ENCODE measurements at regions not wholly inside any gene's neighbourhood (a gene's known extent, or its start where the extent isn't known, plus 50 kb on each side); places are given as distances from the start of the nearest gene placed in this dataset.
"Not testable (repeated sequence)": the region's sequence is repeated elsewhere in the genome, so short reads cannot be mapped to it uniquely, and the experiment has no call there.

GRCh38 chr12:126937431-126937830 lies 1329.5 kb upstream of the TMEM132C start:
- no peak overlapping the region for H3K4me3 ChIP-seq
- H3K4me2 ChIP-seq (ENCODE audit: unreplicated experiment), result no peak overlapping the region
- H3K9me3 ChIP-seq (ENCODE audit: low read depth), result no peaks in the 10 kb centered on the region
- WGBS, 2 experiments (ENCODE audit: low coverage in 1 of 2, low lambda C conversion rate in 2 of 2, missing lambda C conversion rate in 2 of 2), result 14 to 38% methylated on average over 1 of the region's 1 CpG
- TF ChIP-seq EZH2phosphoT487 (IDR thresholded peaks at IDR 0.05; ENCODE audit: insufficient read depth, low read depth) (no peak), EZH2 (IDR thresholded peaks at IDR 0.05; ENCODE audit: insufficient read depth, poor library complexity, severe bottlenecking) (no peak)
- no peak overlapping the region for H3K27ac ChIP-seq
- H3K4me1 ChIP-seq (ENCODE audit: insufficient read depth), result no peaks in the 10 kb centered on the region
- no peaks in the 10 kb centered on the region for H3F3A ChIP-seq (ENCODE audit: insufficient read depth)
- no peaks in the 10 kb centered on the region for H3K79me2 ChIP-seq (ENCODE audit: insufficient read depth)
- no peak overlapping the region for H2AFZ ChIP-seq
- no peaks in the 10 kb centered on the region for H3K36me3 ChIP-seq (ENCODE audit: low read depth)
- no peaks in the 10 kb centered on the region for H4K20me1 ChIP-seq (ENCODE audit: insufficient read depth)
- no peaks in the 10 kb centered on the region for H3K9me2 ChIP-seq (ENCODE audit: insufficient read depth)
- in situ Hi-C loops (cut with MboI), result no loop called here
- H3K9ac ChIP-seq, result no peak overlapping the region
- DNase-seq, result no peak
- H3K27me3 ChIP-seq (replicated peaks; ENCODE audit: insufficient read depth), result no peaks in the 10 kb centered on the region

GRCh38 chr12:126944684-126945083 lies 1322.3 kb upstream of the TMEM132C start:
- in situ Hi-C loops (cut with MboI), result no loop called here
- Histone ChIP-seq H3K27ac (no peak overlapping the region), H3F3A (ENCODE audit: insufficient read depth) (no peaks in the 10 kb centered on the region), H3K27me3 (replicated peaks; ENCODE audit: insufficient read depth) (no peaks in the 10 kb centered on the region), H3K9ac (no peak overlapping the region), H3K9me2 (ENCODE audit: insufficient read depth) (no peaks in the 10 kb centered on the region), H2AFZ (no peak overlapping the region), H4K20me1 (ENCODE audit: insufficient read depth) (no peaks in the 10 kb centered on the region), H3K9me3 (ENCODE audit: low read depth) (no peaks in the 10 kb centered on the region), H3K4me2 (ENCODE audit: unreplicated experiment) (no peak overlapping the region), H3K4me3 (no peak overlapping the region), H3K4me1 (ENCODE audit: insufficient read depth) (no peaks in the 10 kb centered on the region), H3K36me3 (ENCODE audit: low read depth) (no peaks in the 10 kb centered on the region), H3K79me2 (ENCODE audit: insufficient read depth) (no peaks in the 10 kb centered on the region)
- no peak for TF ChIP-seq EZH2 (IDR thresholded peaks at IDR 0.05; ENCODE audit: insufficient read depth, poor library complexity, severe bottlenecking)
- WGBS, 2 experiments (ENCODE audit: low coverage in 1 of 2, low lambda C conversion rate in 2 of 2, missing lambda C conversion rate in 2 of 2), result 29 to 45% methylated on average over 6 of the region's 6 CpGs
- peak; percentile 20 for DNase-seq

- WGBS, 2 experiments (ENCODE audit: low coverage in 1 of 2, low lambda C conversion rate in 2 of 2, missing lambda C conversion rate in 2 of 2), result 32 to 38% methylated on average over 6 of the region's 7 CpGs
- in situ Hi-C loops (cut with MboI); H2AFZ ChIP-seq: not testable (repeated sequence)
Measured at GRCh38 chr12:126946958-126947357, 1320.0 kb upstream of the TMEM132C start.

GRCh38 chr12:126949558-126949957 lies 1317.4 kb upstream of the TMEM132C start:
- H3K4me1 ChIP-seq (ENCODE audit: insufficient read depth), result no peaks in the 10 kb centered on the region
- no peaks in the 10 kb centered on the region for H3K36me3 ChIP-seq (ENCODE audit: low read depth)
- H3F3A ChIP-seq (ENCODE audit: insufficient read depth), result no peaks in the 10 kb centered on the region
- H2AFZ ChIP-seq, result no peak overlapping the region
- H3K4me2 ChIP-seq (ENCODE audit: unreplicated experiment), result no peak overlapping the region
- H3K27ac ChIP-seq, result no peak overlapping the region
- H3K79me2 ChIP-seq (ENCODE audit: insufficient read depth), result no peaks in the 10 kb centered on the region
- H3K9me2 ChIP-seq (ENCODE audit: insufficient read depth), result no peaks in the 10 kb centered on the region
- H3K27me3 ChIP-seq (replicated peaks; ENCODE audit: insufficient read depth), result no peaks in the 10 kb centered on the region
- no peak for TF ChIP-seq EZH2phosphoT487 (IDR thresholded peaks at IDR 0.05; ENCODE audit: insufficient read depth, low read depth)
- TF ChIP-seq EZH2 (IDR thresholded peaks at IDR 0.05; ENCODE audit: insufficient read depth, poor library complexity, severe bottlenecking), result no peak
- in situ Hi-C loops (cut with MboI), result no loop called here
- no peak overlapping the region for H3K4me3 ChIP-seq
- H3K9ac ChIP-seq, result no peak overlapping the region
- DNase-seq, result no peak
- no peaks in the 10 kb centered on the region for H3K9me3 ChIP-seq (ENCODE audit: low read depth)
- H4K20me1 ChIP-seq (ENCODE audit: insufficient read depth), result no peaks in the 10 kb centered on the region
- 8 to 15% methylated on average over 1 of the region's 1 CpG for WGBS, 2 experiments (ENCODE audit: low coverage in 1 of 2, low lambda C conversion rate in 2 of 2, missing lambda C conversion rate in 2 of 2)

More at GRCh38 chr12:126946958-126947357, 1320.0 kb upstream of the TMEM132C start:
- DNase-seq; H3K79me2 ChIP-seq (ENCODE audit: insufficient read depth); H3K27ac ChIP-seq; H3K9me2 ChIP-seq (ENCODE audit: insufficient read depth); H3K4me1 ChIP-seq (ENCODE audit: insufficient read depth); H3K9ac ChIP-seq; H3K36me3 ChIP-seq (ENCODE audit: low read depth); H4K20me1 ChIP-seq (ENCODE audit: insufficient read depth); H3K4me3 ChIP-seq; H3F3A ChIP-seq (ENCODE audit: insufficient read depth); H3K27me3 ChIP-seq (replicated peaks; ENCODE audit: insufficient read depth); H3K9me3 ChIP-seq (ENCODE audit: low read depth); H3K4me2 ChIP-seq (ENCODE audit: unreplicated experiment): not testable (repeated sequence)

- H2AFZ ChIP-seq, result no peak overlapping the region
- no peaks in the 10 kb centered on the region for H3K9me2 ChIP-seq (ENCODE audit: insufficient read depth)
- H3K4me2 ChIP-seq (ENCODE audit: unreplicated experiment), result no peak overlapping the region
- H3K4me1 ChIP-seq (ENCODE audit: insufficient read depth), result no peaks in the 10 kb centered on the region
- no peak overlapping the region for H3K27ac ChIP-seq
- TF ChIP-seq EZH2 (IDR thresholded peaks at IDR 0.05; ENCODE audit: insufficient read depth, poor library complexity, severe bottlenecking), result no peak
- TF ChIP-seq EZH2phosphoT487 (IDR thresholded peaks at IDR 0.05; ENCODE audit: insufficient read depth, low read depth), result no peak
- DNase-seq, result no peak
- no peaks in the 10 kb centered on the region for H3K79me2 ChIP-seq (ENCODE audit: insufficient read depth)
- no peaks in the 10 kb centered on the region for H3K36me3 ChIP-seq (ENCODE audit: low read depth)
- no peaks in the 10 kb centered on the region for H3F3A ChIP-seq (ENCODE audit: insufficient read depth)
- in situ Hi-C loops (cut with MboI), result no loop called here
- no peaks in the 10 kb centered on the region for H3K9me3 ChIP-seq (ENCODE audit: low read depth)
- H3K9ac ChIP-seq, result no peak overlapping the region
- no peak overlapping the region for H3K4me3 ChIP-seq
- 9% methylated on average over 6 of the region's 6 CpGs for WGBS, 2 experiments (ENCODE audit: low coverage in 1 of 2, low lambda C conversion rate in 2 of 2, missing lambda C conversion rate in 2 of 2)
- H3K27me3 ChIP-seq (replicated peaks; ENCODE audit: insufficient read depth), result no peaks in the 10 kb centered on the region
- H4K20me1 ChIP-seq (ENCODE audit: insufficient read depth), result no peaks in the 10 kb centered on the region
Measured at GRCh38 chr12:126950266-126950665, 1316.7 kb upstream of the TMEM132C start.

Measured in GM23248 (cell line).